Stomach smooth muscle (tissue), 2 donors: ENCODE measurements at regions not wholly inside any gene's neighbourhood (a gene's known extent, or its start where the extent isn't known, plus 50 kb on each side); places are given as distances from the start of the nearest gene placed in this dataset.

Source experiments
- H3K27ac ChIP-seq: one replicate; pipeline ENCODE4 v1.7.0; 2013; ENCODE audit warnings: mild to moderate bottlenecking, low read length, inconsistent platforms
- H3K27me3 ChIP-seq, 2 donors: one replicate each; pipeline ENCODE4 v1.7.0; 2013; ENCODE audit warnings: low read length in 2 of 2; ENCODE audit not compliant: insufficient read depth in 2 of 2, control insufficient read depth in 1 of 2
- H3K36me3 ChIP-seq, 2 donors: one replicate each; pipeline ENCODE4 v1.7.0; 2013; ENCODE audit warnings: low read length in 2 of 2; ENCODE audit not compliant: control insufficient read depth in 2 of 2, insufficient read depth in 2 of 2
- H3K4me1 ChIP-seq: one replicate; pipeline ENCODE4 v1.7.0; 2013; ENCODE audit warnings: low read length; ENCODE audit not compliant: control insufficient read depth, insufficient read depth
- H3K4me3 ChIP-seq, 2 donors: one replicate each; pipeline ENCODE4 v1.7.0; 2013; ENCODE audit warnings: low read length in 2 of 2
- H3K9ac ChIP-seq, 2 donors: one replicate each; pipeline ENCODE4 v1.7.0; 2013; ENCODE audit warnings: low read length in 2 of 2, mild to moderate bottlenecking in 1 of 2
- H3K9me3 ChIP-seq, 2 donors: one replicate each; pipeline ENCODE4 v1.7.0; 2013; ENCODE audit warnings: low read length in 2 of 2; ENCODE audit not compliant: control insufficient read depth in 2 of 2
- donor health status: healthy.
- donor health status: Pancreatic carcinoma.

DNA sequence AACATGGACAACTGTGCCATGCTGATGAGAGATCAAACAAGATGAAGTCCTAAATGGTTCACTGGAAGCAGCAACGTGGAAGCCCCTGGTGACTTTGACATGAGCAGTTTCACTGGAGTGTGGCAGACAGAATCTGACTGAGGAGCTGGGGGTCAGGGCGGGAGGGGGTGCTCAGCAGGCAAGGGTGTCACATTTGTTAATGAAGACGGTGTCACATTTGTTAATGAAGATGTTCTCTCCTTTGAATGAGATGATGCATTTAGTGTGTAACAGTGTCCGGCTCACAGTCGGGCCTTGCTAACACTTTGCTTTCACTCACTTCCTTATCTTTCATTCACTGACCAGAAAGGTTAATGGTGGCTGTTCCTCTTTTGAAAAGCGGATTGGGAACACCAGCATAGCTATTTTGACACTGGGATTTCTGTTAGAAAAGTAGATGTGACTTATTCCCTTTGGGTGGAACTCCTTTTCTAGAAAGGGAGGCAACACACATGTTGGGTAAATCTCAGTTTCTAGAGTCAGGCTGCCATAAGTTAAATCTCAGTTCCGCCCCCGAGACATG, 693.7 kb downstream of the UQCRFS1 start:
- no peak overlapping the region for H3K9ac ChIP-seq
- no peak overlapping the region for H3K27ac ChIP-seq
- H3K9me3 ChIP-seq = no peaks in the 10 kb centered on the region
- no peaks in the 10 kb centered on the region for H3K4me1 ChIP-seq
- no peaks in the 10 kb centered on the region for H3K27me3 ChIP-seq
- H3K36me3 ChIP-seq = no peaks in the 10 kb centered on the region
- no peak overlapping the region for H3K4me3 ChIP-seq

DNA sequence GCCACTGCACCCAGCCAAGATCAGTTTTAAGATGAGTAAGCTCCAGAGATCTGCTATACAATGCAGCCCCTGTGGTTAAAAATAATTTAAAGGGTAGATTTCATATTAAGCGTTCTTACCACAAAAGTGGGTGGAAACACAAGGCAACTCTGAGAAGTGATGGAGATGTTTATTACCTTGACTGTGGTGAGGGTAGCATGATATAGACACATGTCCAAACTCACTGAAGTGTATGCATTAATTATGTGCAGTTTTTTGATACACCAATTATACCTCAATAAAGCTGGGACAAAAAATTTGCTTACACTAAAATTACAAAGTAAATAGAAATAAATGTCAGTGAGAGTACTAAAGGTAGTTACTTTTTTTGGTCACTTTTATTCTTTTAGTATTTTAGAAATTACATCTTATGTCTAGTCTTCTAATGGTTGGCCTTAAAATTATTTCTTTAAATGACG, 696.5 kb downstream of the UQCRFS1 start:
- H3K4me3 ChIP-seq = no peak overlapping the region
- H3K9me3 ChIP-seq = no peaks in the 10 kb centered on the region
- no peak overlapping the region for H3K27ac ChIP-seq
- H3K27me3 ChIP-seq = no peaks in the 10 kb centered on the region
- H3K36me3 ChIP-seq = no peaks in the 10 kb centered on the region
- no peaks in the 10 kb centered on the region for H3K4me1 ChIP-seq
- no peak overlapping the region for H3K9ac ChIP-seq

DNA sequence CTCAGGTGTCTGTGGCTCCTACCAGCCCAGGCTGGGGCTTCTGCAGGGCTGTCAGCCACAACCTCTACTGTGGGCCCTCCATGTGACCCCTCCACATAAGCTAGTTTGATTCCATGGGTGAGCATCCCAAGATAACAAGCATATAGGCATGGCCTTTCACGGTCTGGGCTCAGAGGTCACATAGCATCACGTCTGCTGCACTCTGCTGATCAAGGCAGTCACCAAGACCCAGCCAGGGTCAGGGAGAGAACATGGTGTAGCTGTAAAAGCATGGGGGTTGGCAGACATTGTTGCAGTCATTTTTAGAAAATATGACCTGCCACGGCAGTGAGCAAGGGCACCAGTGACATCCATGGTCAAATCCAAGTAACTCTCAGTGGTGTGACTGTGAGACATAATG, 698.8 kb downstream of the UQCRFS1 start:
- Histone ChIP-seq H3K27me3 (no peaks in the 10 kb centered on the region), H3K4me1 (no peaks in the 10 kb centered on the region), H3K9me3 (no peaks in the 10 kb centered on the region), H3K4me3 (no peak overlapping the region), H3K27ac (no peak overlapping the region), H3K9ac (no peak overlapping the region), H3K36me3 (no peaks in the 10 kb centered on the region)

DNA sequence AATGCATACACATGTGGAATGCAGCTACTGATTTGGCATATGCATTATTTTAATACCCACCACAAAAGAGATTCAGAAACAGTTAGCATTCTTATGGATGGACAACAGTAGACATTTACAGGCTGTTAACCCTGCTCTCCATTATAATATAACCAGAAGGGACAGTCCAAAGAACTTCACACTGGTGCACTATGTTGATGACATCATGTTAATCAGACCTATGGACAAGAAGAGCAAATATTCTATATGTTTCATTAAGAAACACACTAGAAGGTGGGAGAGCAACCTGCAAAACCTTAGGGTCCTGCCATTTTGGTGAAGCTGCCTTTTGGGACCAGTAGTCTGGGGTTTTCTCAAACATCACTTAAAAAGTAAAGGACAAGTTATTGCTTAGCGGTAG, 701.3 kb downstream of the UQCRFS1 start:
- H3K4me3 ChIP-seq = no peak overlapping the region
- no peaks in the 10 kb centered on the region for H3K4me1 ChIP-seq
- no peak overlapping the region for H3K9ac ChIP-seq
- H3K27me3 ChIP-seq = no peaks in the 10 kb centered on the region
- H3K36me3 ChIP-seq = no peaks in the 10 kb centered on the region
- H3K9me3 ChIP-seq = no peaks in the 10 kb centered on the region
- H3K27ac ChIP-seq = no peak overlapping the region

DNA sequence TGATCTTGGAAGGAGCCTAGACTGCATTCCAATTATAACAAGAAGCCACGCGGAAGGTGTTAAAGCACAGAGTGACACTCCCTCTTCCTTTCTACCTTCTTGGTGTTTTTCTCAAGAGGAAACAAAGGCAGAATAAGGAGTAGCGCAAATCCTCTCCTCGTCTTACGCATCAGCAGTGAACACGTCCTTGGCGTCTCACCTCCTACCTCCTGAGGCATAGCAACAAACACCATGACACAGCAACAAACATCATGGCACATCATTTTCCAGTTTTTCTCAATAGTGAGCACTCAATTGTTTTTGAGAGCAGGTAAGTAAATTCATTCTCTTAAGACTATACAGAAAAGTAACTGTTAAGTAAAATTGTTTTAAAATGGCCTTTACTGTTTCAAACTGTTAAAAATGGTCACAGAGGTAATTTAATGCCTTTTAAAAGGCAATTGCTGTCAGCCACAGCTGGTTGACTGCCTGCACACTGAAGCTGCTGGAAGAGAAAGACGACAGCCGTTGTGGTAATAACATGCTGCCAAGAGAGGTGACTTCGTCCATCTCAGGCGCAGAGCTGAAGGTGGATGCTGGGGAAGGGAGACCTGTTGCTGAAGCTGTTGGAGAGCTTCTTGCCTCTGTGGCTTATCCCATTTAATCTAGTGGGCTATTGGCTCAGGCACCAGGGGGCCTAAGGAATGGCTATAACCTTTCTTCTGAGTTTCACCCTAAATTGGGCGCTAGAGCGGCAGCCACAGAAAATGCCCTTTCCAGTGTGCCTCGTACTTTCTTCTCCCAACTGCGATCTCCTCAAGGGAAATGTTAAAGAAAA, 703.7 kb downstream of the UQCRFS1 start:
- Histone ChIP-seq H3K27ac (no peak overlapping the region), H3K4me3 (no peak overlapping the region), H3K36me3 (no peaks in the 10 kb centered on the region), H3K4me1 (no peaks in the 10 kb centered on the region), H3K9ac (no peak overlapping the region), H3K27me3 (no peaks in the 10 kb centered on the region), H3K9me3 (no peaks in the 10 kb centered on the region)

DNA sequence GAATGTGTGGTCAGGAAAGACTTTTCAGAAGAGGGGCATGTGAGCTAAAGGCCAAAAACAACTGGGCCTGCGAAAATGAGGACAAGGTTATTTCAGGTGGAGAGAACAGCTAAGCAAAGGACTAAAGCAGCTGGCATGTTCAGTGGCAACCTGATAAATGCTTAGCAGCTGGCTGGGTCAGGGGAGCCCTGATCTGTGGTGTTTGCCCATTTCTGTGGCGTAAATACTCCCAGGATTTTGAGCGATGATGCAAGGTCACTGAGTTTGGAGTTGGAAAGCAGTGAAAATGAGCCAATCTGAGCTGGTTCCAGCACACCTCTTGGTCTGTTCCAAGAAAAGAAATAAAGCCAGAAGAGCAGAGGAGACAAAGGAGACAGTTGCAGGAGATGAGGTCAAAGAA, 704.3 kb downstream of the UQCRFS1 start:
- H3K4me1 ChIP-seq = no peaks in the 10 kb centered on the region
- no peak overlapping the region for H3K27ac ChIP-seq
- H3K36me3 ChIP-seq = no peaks in the 10 kb centered on the region
- no peak overlapping the region for H3K9ac ChIP-seq
- no peaks in the 10 kb centered on the region for H3K27me3 ChIP-seq
- no peak overlapping the region for H3K4me3 ChIP-seq
- H3K9me3 ChIP-seq = no peaks in the 10 kb centered on the region

DNA sequence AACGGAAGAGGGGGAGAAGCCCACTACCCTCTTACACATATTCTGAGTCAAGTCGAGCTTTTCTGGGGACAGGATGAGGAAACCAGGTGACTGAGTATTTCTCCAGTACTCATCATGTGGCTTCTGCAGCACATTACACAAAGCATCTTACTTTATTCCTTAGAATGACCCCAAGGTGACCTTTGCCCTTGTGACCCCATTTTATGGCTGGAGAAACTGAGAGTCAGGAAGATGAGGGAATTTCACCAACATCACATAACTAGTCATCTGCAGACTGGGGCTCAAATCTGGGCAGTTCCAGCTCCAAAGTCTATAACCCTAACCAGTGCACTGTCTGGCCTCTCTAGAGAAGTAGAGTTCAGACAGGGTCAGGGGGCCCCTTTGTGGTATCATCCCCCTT, 707.0 kb downstream of the UQCRFS1 start:
- H3K4me3 ChIP-seq = no peak overlapping the region
- H3K9ac ChIP-seq = no peak overlapping the region
- peaks cover 0 to 2% of the 10 kb centered on the region in 2 donors for H3K27me3 ChIP-seq
- H3K9me3 ChIP-seq = no peaks in the 10 kb centered on the region
- H3K36me3 ChIP-seq = no peaks in the 10 kb centered on the region
- no peak overlapping the region for H3K27ac ChIP-seq
- no peaks in the 10 kb centered on the region for H3K4me1 ChIP-seq

DNA sequence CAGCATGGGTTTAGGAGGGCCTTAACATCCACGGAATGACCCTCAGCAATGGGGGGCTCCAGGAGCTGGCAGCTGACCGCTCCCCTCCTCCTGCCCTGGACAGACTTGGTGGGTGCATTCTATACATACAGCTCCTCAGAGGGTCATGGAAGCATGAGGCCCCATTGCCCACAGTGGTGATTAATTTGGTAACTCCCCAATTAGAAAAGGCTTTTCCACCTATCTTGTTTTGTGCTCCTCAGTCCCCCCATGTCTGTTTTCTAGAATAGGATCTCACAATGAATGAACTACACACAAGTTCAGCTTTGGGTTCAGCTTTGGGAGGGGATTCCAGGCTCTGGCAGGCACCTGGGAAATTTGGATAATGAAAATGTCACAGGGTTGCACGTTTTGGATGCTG, 707.8 kb downstream of the UQCRFS1 start:
- H3K36me3 ChIP-seq = no peaks in the 10 kb centered on the region
- H3K9ac ChIP-seq = no peak overlapping the region
- no peak overlapping the region for H3K27ac ChIP-seq
- no peaks in the 10 kb centered on the region for H3K9me3 ChIP-seq
- H3K27me3 ChIP-seq = peaks cover 0 to 2% of the 10 kb centered on the region in 2 donors
- no peaks in the 10 kb centered on the region for H3K4me1 ChIP-seq
- H3K4me3 ChIP-seq = no peak overlapping the region

DNA sequence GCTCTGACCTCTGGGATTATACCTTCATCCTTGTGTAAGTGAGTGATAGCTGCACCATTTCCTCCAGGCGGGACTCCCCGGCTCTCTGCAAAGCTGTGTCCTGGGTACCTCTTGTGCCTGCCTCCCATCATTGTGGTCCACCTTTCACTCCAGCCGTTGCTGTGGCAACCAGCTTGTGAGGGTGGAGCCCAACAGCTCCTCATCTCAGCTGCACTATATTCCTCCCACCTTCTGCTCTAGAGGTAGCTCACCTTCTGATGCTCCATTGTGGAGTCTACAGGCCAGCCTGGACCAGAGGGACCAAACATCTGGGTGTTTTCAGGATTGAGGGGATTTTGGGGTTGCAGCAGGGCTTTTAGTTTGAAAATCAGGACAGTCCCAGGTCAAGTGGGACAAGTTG, 708.2 kb downstream of the UQCRFS1 start:
- Histone ChIP-seq H3K36me3 (no peaks in the 10 kb centered on the region), H3K9me3 (no peaks in the 10 kb centered on the region), H3K27me3 (peaks cover 0 to 2% of the 10 kb centered on the region in 2 donors), H3K4me3 (no peak overlapping the region), H3K4me1 (no peaks in the 10 kb centered on the region), H3K27ac (no peak overlapping the region), H3K9ac (no peak overlapping the region)

DNA sequence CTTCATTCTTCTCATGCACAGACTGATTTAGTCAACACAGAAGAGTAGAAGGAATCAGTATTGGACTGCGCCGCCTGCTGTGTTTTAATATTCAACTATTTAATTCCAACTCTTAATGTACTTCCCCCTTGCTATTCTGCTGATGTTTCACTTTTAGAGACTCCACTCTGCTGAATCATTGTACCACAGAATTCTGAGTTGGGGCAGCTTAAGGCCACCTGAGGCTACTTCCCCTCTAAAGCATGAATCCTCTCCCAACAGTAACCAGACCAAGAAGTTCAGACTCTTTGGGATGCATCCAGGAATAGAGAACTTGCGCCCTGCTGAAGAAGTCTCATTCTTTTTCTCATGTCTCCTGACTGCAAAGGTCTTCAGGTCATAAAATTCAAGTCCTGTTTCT, 708.8 kb downstream of the UQCRFS1 start:
- Histone ChIP-seq H3K9ac (no peak overlapping the region), H3K27ac (no peak overlapping the region), H3K36me3 (no peaks in the 10 kb centered on the region), H3K27me3 (peaks cover 0 to 2% of the 10 kb centered on the region in 2 donors), H3K9me3 (no peaks in the 10 kb centered on the region), H3K4me1 (no peaks in the 10 kb centered on the region), H3K4me3 (no peak overlapping the region)
